ENCODE measurements at regions not wholly inside any gene's neighbourhood (a gene's known extent, or its start where the extent isn't known, plus 50 kb on each side); places are given as distances from the start of the nearest gene placed in this dataset.
A peak's percentile ranks its signal among the peaks of the same experiment; 100 is the strongest.

DNA sequence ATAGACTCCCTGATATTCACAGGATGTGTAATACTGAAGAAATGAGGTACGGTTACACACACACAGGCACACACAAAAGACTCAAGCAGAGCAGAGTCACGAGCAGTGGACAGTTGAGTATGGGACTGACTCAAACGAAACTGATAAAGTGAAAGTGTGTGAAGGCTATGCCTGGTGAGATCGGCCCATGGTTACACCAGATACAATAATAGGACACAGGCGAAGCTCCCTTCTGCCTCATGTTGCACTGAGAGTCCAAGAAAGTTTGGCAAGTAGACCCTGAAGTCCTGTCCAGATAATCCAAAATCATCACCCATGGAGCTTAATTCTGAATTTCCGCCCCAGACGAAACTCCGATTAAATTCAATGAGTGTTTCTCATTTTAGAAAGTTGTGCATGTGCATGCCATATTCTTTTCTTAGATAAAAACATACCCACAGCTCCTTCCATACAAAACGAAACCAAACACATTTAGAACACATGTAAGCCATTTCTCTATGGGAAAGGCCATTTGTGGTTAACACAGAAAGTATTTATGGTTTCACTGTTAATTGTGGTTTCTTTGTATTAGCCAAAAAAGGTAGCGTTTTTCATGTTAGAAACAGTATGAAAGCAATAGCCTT, 567.6 kb downstream of the PLCL1 start:
- ATAC-seq (peak in 1 of 2 donors; percentile 58), DNase-seq (no peak)
- H3K36me3 ChIP-seq = no peaks in the 10 kb centered on the region
- H3K27ac ChIP-seq = no peak overlapping the region
- intact Hi-C loops (cut with DNase I; ENCODE audit: low total_unique reads) (no loop called here), in situ Hi-C loops (cut with MboI; ENCODE audit: low sequenced_read_pairs in 4 of 4) (no loop called here)
- no peaks in the 10 kb centered on the region for H3K4me1 ChIP-seq
- TF ChIP-seq, protein P1, sequence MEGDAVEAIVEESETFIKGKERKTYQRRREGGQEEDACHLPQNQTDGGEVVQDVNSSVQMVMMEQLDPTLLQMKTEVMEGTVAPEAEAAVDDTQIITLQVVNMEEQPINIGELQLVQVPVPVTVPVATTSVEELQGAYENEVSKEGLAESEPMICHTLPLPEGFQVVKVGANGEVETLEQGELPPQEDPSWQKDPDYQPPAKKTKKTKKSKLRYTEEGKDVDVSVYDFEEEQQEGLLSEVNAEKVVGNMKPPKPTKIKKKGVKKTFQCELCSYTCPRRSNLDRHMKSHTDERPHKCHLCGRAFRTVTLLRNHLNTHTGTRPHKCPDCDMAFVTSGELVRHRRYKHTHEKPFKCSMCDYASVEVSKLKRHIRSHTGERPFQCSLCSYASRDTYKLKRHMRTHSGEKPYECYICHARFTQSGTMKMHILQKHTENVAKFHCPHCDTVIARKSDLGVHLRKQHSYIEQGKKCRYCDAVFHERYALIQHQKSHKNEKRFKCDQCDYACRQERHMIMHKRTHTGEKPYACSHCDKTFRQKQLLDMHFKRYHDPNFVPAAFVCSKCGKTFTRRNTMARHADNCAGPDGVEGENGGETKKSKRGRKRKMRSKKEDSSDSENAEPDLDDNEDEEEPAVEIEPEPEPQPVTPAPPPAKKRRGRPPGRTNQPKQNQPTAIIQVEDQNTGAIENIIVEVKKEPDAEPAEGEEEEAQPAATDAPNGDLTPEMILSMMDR (IDR thresholded peaks at IDR 0.05 in 4 of 5, conservative IDR thresholded peaks at IDR 0.05 in 1 of 5) = no peak
- no peak for TF ChIP-seq POLR2A (IDR thresholded peaks at IDR 0.05)
- H3K4me3 ChIP-seq = peak overlapping the region; percentile 21 to 56 (median 32)
- no peaks in the 10 kb centered on the region for H3K27me3 ChIP-seq
- no peaks in the 10 kb centered on the region for H3K9me3 ChIP-seq

DNA sequence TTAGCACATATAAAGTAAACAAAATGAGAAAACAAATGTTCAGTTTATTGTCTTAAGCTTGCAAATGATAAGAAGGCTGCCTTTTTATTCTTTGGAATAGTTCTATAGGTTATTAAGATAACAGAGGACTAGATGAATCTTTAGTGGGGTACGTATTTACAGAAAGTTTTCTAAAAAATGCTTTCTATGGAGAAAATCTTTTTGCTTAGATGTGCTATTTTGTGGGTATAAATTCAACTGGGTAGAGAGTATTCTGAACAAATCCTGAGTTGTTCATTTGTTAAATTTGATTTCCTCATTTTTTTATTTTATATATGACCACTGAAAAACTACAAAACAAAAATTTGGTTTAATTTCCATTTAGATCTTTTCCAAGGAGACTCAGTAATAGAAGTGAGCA, 566.9 kb downstream of the PLCL1 start:
- Histone ChIP-seq H3K27me3 (no peaks in the 10 kb centered on the region), H3K4me3 (no peak overlapping the region), H3K36me3 (no peaks in the 10 kb centered on the region), H3K9me3 (no peaks in the 10 kb centered on the region), H3K4me1 (no peaks in the 10 kb centered on the region), H3K27ac (no peak overlapping the region)
- in situ Hi-C loops (cut with MboI; ENCODE audit: low sequenced_read_pairs in 4 of 4) (no loop called here), intact Hi-C loops (cut with DNase I; ENCODE audit: low total_unique reads) (no loop called here)
- no peak for DNase-seq
- TF ChIP-seq, protein P1 (IDR thresholded peaks at IDR 0.05 in 4 of 5, conservative IDR thresholded peaks at IDR 0.05 in 1 of 5) = no peak
- TF ChIP-seq POLR2A (IDR thresholded peaks at IDR 0.05) = no peak
- no peak for ATAC-seq

DNA sequence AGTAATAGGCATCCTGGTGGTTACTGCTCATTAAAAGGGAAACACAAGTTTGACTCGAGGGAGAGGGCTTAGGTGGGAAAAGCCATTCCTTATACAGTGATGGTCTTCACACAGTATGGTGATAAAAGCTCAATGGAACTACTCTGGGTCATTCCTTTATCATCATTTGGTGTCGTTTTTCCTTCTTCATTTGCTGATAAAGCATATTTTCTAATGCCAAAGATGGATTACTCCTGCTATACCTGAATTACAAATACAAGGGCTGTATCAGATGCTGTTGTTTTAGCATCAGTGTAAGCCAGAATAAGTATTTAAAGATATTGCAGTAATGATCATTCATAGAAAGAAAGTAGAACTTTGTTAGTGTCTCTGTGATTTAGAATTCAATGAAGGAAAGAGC, 563.7 kb downstream of the PLCL1 start:
- no peaks in the 10 kb centered on the region for H3K4me1 ChIP-seq
- intact Hi-C loops (cut with DNase I; ENCODE audit: low total_unique reads) = no loop called here
- no peak overlapping the region for H3K4me3 ChIP-seq
- ATAC-seq = no peak
- no peak for DNase-seq
- no peaks in the 10 kb centered on the region for H3K36me3 ChIP-seq
- no peaks in the 10 kb centered on the region for H3K9me3 ChIP-seq
- no peak overlapping the region for H3K27ac ChIP-seq
- H3K27me3 ChIP-seq = no peaks in the 10 kb centered on the region
- in situ Hi-C loops (cut with MboI; ENCODE audit: low sequenced_read_pairs in 4 of 4) = no loop called here
- TF ChIP-seq POLR2A (IDR thresholded peaks at IDR 0.05) = no peak
- TF ChIP-seq, protein P1 (IDR thresholded peaks at IDR 0.05 in 4 of 5, conservative IDR thresholded peaks at IDR 0.05 in 1 of 5) = no peak

DNA sequence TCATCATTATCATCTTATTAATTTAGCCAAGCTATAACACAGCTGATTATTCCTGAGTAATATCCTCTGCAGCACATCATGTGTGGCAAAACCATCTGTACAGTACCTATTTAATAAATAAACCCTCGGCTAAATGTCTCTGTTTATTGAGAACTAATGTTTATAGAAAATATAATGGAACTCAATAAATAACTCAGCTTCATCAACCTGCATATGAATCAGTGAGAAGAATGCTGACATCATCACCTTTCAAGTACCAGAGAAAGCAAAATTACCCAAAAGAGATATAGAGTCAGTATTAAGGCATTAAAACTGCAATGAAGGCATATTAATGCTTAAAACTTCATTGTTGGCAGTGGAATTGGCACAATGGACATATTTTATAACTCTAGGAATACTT, 558.3 kb downstream of the PLCL1 start:
- TF ChIP-seq, protein P1 (IDR thresholded peaks at IDR 0.05 in 4 of 5, conservative IDR thresholded peaks at IDR 0.05 in 1 of 5) = no peak
- TF ChIP-seq POLR2A (IDR thresholded peaks at IDR 0.05) = no peak
- no peaks in the 10 kb centered on the region for H3K9me3 ChIP-seq
- ATAC-seq (no peak), DNase-seq (no peak)
- H3K27ac ChIP-seq = no peak overlapping the region
- in situ Hi-C loops (cut with MboI; ENCODE audit: low sequenced_read_pairs in 4 of 4) (no loop called here), intact Hi-C loops (cut with DNase I; ENCODE audit: low total_unique reads) (no loop called here)
- H3K4me3 ChIP-seq = no peak overlapping the region
- H3K36me3 ChIP-seq = no peaks in the 10 kb centered on the region
- no peaks in the 10 kb centered on the region for H3K4me1 ChIP-seq
- H3K27me3 ChIP-seq = no peaks in the 10 kb centered on the region

DNA sequence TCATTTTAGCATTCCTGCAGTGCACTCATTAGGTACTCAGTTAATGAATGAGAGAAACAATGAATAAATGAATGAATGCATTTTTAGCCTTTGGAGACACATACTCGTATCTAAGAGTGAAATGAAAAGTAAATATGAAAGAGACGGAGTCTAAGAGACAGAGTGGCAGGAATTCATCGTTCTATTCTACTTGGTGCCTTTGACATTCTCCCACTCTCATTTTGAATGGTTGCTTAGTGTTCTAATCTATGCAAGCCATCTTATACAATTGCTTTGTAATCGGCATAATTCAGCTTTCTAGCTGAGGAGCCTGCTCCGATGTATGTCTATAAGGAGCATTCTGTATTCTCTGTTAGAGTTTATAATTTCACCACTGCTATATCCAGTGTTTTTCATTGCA, 554.9 kb downstream of the PLCL1 start:
- intact Hi-C loops (cut with DNase I; ENCODE audit: low total_unique reads) = no loop called here
- ATAC-seq (no peak), DNase-seq (no peak)
- TF ChIP-seq POLR2A (IDR thresholded peaks at IDR 0.05) = no peak
- TF ChIP-seq, protein P1 (IDR thresholded peaks at IDR 0.05 in 4 of 5, conservative IDR thresholded peaks at IDR 0.05 in 1 of 5) = no peak
- no peak overlapping the region for H3K4me3 ChIP-seq
- H3K27ac ChIP-seq = no peak overlapping the region
- in situ Hi-C loops (cut with MboI; ENCODE audit: low sequenced_read_pairs in 4 of 4) = no loop called here
- H3K27me3 ChIP-seq = no peaks in the 10 kb centered on the region
- H3K36me3 ChIP-seq = no peaks in the 10 kb centered on the region
- H3K9me3 ChIP-seq = no peaks in the 10 kb centered on the region
- no peaks in the 10 kb centered on the region for H3K4me1 ChIP-seq

Measured in gastrocnemius medialis (tissue), 4 donors.